ENCODE measurements at regions not wholly inside any gene's neighbourhood (a gene's known extent, or its start where the extent isn't known, plus 50 kb on each side); places are given as distances from the start of the nearest gene placed in this dataset.
"Not testable (repeated sequence)": the region's sequence is repeated elsewhere in the genome, so short reads cannot be mapped to it uniquely, and the experiment has no call there.

DNA sequence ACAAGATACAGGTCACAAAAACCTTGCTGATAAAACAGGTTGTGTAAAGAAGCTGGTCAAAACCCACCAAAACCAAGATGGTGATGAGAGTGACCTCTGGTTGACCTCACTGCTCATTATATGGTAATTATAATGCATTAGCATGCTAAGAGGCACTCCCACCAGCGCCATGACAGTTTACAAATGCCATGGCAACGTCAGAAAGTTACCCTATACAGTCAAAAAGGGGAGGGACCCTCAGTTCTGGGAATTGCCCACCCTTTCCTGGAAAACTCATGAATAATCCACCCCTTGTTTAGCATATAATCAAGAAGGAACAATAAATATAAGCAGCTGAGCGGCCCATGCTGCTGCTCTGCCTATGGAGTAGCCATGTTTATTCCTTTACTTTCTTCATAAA lies 434.1 kb downstream of the ZNF536 start:
- Histone ChIP-seq H3K4me3 (ENCODE audit: low read length) (no peak overlapping the region), H3K27me3 (ENCODE audit: control insufficient read depth, insufficient read depth, low read length) (peaks cover under 1% of the 10 kb centered on the region), H3K9me3 (ENCODE audit: control insufficient read depth, low read length) (no peaks in the 10 kb centered on the region), H3K9ac (ENCODE audit: low read length) (no peak overlapping the region), H3K36me3 (ENCODE audit: control insufficient read depth, insufficient read depth, low read length) (no peaks in the 10 kb centered on the region), H3K4me1 (ENCODE audit: control insufficient read depth, insufficient read depth, low read length) (no peaks in the 10 kb centered on the region)

DNA sequence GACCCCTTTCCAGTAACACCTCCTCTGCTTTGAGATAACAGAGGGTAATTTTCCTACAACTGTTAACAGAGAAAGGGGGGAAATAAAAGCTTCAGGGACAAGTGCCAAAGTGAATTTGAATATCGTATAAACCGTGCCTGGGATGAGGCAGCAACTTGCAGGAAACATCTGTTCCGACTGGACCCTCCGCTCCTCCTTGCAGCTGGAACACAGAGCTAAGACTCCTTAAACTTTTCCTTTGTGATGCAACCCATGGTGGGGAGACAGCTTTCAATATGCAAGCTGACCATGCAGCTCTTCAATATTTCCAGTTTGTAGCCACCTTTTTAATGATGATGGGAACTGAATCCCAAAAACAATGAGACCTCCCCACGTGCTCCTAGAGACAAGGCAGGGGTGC lies 432.6 kb downstream of the ZNF536 start:
- H3K27me3 ChIP-seq (ENCODE audit: control insufficient read depth, insufficient read depth, low read length): peaks cover 7% of the 10 kb centered on the region
- H3K9ac ChIP-seq (ENCODE audit: low read length): no peak overlapping the region
- no peak overlapping the region for H3K4me3 ChIP-seq (ENCODE audit: low read length)
- H3K9me3 ChIP-seq (ENCODE audit: control insufficient read depth, low read length): no peaks in the 10 kb centered on the region
- H3K4me1 ChIP-seq (ENCODE audit: control insufficient read depth, insufficient read depth, low read length): no peaks in the 10 kb centered on the region
- H3K36me3 ChIP-seq (ENCODE audit: control insufficient read depth, insufficient read depth, low read length): no peaks in the 10 kb centered on the region

DNA sequence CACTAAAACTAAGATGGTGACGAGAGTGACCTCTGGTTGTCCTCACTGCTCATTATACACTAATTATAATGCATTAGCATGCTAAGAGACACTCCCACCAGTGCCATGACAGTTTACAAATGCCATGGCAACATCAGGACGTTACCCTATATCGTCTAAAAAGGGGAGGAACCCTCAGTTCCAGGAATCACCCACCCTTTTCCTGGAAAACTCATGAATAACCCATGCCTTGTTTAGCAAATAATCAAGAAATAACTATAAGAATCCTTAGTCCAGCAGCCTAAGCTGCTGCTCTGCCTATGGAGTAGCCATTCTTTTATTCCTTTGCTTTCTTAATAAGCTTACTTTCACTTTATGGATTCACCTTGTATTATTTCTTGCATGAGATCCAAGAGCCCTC lies 432.1 kb downstream of the ZNF536 start:
- not testable (repeated sequence) for H3K4me3 ChIP-seq (ENCODE audit: low read length); H3K9me3 ChIP-seq (ENCODE audit: control insufficient read depth, low read length); H3K36me3 ChIP-seq (ENCODE audit: control insufficient read depth, insufficient read depth, low read length); H3K4me1 ChIP-seq (ENCODE audit: control insufficient read depth, insufficient read depth, low read length); H3K9ac ChIP-seq (ENCODE audit: low read length)
- H3K27me3 ChIP-seq (ENCODE audit: control insufficient read depth, insufficient read depth, low read length): peaks cover 10% of the 10 kb centered on the region

DNA sequence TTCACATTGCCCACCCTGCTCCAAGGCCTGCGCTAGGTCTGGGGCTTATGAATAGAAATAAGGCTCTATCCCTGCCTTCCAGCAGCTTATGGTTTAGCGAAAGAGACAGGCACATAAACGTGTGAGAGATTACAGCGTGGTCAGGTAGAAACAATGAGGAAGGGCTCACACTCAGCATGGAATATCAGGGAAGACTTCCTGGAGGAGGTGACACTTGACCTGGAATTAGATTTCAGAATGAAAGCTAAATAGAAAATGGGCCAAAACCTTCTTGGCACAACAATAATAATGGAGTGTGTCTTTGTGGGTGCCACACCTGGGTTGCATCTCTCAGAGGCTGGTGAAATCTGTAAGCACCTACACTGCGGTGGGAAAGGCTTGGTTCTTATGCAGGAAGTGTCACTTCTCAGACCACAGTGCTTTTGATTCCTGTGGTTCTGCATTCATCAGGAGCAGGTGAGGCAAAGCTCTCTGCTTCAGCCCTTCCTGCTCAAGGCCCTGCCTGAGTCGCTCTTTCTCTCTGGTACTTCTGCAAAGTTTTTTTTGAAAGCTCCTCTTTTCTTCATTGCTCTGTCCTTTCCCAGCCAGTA lies 430.3 kb downstream of the ZNF536 start:
- Histone ChIP-seq H3K4me3 (ENCODE audit: low read length) (no peak overlapping the region), H3K9ac (ENCODE audit: low read length) (no peak overlapping the region), H3K27me3 (ENCODE audit: control insufficient read depth, insufficient read depth, low read length) (peaks cover 14% of the 10 kb centered on the region), H3K9me3 (ENCODE audit: control insufficient read depth, low read length) (no peaks in the 10 kb centered on the region), H3K36me3 (ENCODE audit: control insufficient read depth, insufficient read depth, low read length) (no peaks in the 10 kb centered on the region), H3K4me1 (ENCODE audit: control insufficient read depth, insufficient read depth, low read length) (no peaks in the 10 kb centered on the region)

GRCh38 chr19:30799865-30800755 lies 427.9 kb downstream of the ZNF536 start:
- Histone ChIP-seq H3K36me3 (ENCODE audit: control insufficient read depth, insufficient read depth, low read length) (no peaks in the 10 kb centered on the region), H3K9me3 (ENCODE audit: control insufficient read depth, low read length) (no peaks in the 10 kb centered on the region), H3K9ac (ENCODE audit: low read length) (no peak overlapping the region), H3K4me3 (ENCODE audit: low read length) (no peak overlapping the region), H3K4me1 (ENCODE audit: control insufficient read depth, insufficient read depth, low read length) (no peaks in the 10 kb centered on the region), H3K27me3 (ENCODE audit: control insufficient read depth, insufficient read depth, low read length) (peaks cover 14% of the 10 kb centered on the region)

- peaks cover 14% of the 10 kb centered on the region for H3K27me3 ChIP-seq (ENCODE audit: control insufficient read depth, insufficient read depth, low read length)
- no peak overlapping the region for H3K4me3 ChIP-seq (ENCODE audit: low read length)
- H3K9ac ChIP-seq (ENCODE audit: low read length): no peak overlapping the region
- H3K36me3 ChIP-seq (ENCODE audit: control insufficient read depth, insufficient read depth, low read length): no peaks in the 10 kb centered on the region
- H3K4me1 ChIP-seq (ENCODE audit: control insufficient read depth, insufficient read depth, low read length): no peaks in the 10 kb centered on the region
- no peaks in the 10 kb centered on the region for H3K9me3 ChIP-seq (ENCODE audit: control insufficient read depth, low read length)
Observed at GRCh38 chr19:30795727-30796126, 423.5 kb downstream of the ZNF536 start.

- Histone ChIP-seq H3K9ac (ENCODE audit: low read length) (no peak overlapping the region), H3K27me3 (ENCODE audit: control insufficient read depth, insufficient read depth, low read length) (no peaks in the 10 kb centered on the region), H3K36me3 (ENCODE audit: control insufficient read depth, insufficient read depth, low read length) (no peaks in the 10 kb centered on the region), H3K4me1 (ENCODE audit: control insufficient read depth, insufficient read depth, low read length) (no peaks in the 10 kb centered on the region), H3K9me3 (ENCODE audit: control insufficient read depth, low read length) (no peaks in the 10 kb centered on the region), H3K4me3 (ENCODE audit: low read length) (no peak overlapping the region)
Observed at GRCh38 chr19:30792561-30793505, 420.6 kb downstream of the ZNF536 start.

DNA sequence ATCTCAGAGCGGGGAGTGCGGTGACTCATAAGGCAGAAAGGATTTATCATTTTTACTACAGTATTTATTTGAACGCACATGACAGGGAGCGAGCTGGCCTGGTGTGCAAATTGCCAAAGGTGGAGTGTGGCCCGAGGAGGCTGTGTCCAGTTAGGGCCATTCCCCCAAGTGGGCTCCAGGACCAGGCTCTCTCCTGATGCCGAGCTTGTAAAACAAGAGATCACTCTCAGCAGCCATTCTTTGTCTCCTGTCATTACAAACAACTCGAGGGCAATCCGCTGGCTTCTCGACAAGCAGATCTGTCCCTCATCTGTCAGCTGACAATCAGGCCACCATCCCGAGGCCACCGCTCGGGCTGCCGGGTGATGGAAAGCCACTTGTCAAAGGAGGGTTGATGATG lies 418.9 kb downstream of the ZNF536 start:
- no peaks in the 10 kb centered on the region for H3K36me3 ChIP-seq (ENCODE audit: control insufficient read depth, insufficient read depth, low read length)
- H3K4me1 ChIP-seq (ENCODE audit: control insufficient read depth, insufficient read depth, low read length): no peaks in the 10 kb centered on the region
- H3K4me3 ChIP-seq (ENCODE audit: low read length): no peak overlapping the region
- no peak overlapping the region for H3K9ac ChIP-seq (ENCODE audit: low read length)
- no peaks in the 10 kb centered on the region for H3K9me3 ChIP-seq (ENCODE audit: control insufficient read depth, low read length)
- H3K27me3 ChIP-seq (ENCODE audit: control insufficient read depth, insufficient read depth, low read length): no peaks in the 10 kb centered on the region

- Histone ChIP-seq H3K36me3 (ENCODE audit: control insufficient read depth, insufficient read depth, low read length) (no peaks in the 10 kb centered on the region), H3K4me1 (ENCODE audit: control insufficient read depth, insufficient read depth, low read length) (no peaks in the 10 kb centered on the region), H3K9ac (ENCODE audit: low read length) (no peak overlapping the region), H3K4me3 (ENCODE audit: low read length) (no peak overlapping the region), H3K27me3 (ENCODE audit: control insufficient read depth, insufficient read depth, low read length) (no peaks in the 10 kb centered on the region), H3K9me3 (ENCODE audit: control insufficient read depth, low read length) (no peaks in the 10 kb centered on the region)
Observed at GRCh38 chr19:30790056-30790680, 418.0 kb downstream of the ZNF536 start.

DNA sequence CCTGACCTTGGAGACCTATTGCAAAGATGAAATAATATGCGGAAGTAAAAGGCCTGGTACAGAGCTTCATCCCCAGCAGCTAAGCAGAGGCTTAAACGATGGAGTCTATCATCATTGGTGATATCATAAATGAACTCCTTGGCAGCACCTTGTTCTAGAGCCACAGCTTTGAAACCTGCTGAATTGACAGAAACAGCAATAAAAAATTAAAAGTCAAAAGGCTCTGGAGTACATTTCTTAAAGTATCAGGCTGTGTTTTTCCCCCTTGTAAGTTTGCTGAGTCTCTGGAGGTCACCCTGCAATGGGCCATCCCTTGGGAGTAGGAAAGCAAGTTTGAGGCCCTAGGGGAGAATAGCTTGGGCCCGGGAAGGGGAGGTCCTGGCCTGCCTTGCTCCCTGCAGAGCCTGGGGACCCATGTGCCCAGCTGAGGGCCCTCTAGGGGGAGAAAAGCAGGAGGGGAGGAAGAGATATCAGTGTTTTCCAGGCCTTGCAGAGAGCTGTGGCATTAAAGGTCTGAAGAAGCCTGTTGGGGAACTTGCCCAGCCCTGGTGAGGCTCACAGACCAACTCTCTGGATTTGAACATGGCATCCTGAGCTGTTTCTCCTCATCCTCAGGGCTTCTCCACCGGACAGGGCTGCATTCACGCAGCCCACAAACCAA lies 416.1 kb downstream of the ZNF536 start:
- Histone ChIP-seq H3K4me3 (ENCODE audit: low read length) (no peak overlapping the region), H3K4me1 (ENCODE audit: control insufficient read depth, insufficient read depth, low read length) (no peaks in the 10 kb centered on the region), H3K36me3 (ENCODE audit: control insufficient read depth, insufficient read depth, low read length) (no peaks in the 10 kb centered on the region), H3K9me3 (ENCODE audit: control insufficient read depth, low read length) (no peaks in the 10 kb centered on the region), H3K9ac (ENCODE audit: low read length) (no peak overlapping the region), H3K27me3 (ENCODE audit: control insufficient read depth, insufficient read depth, low read length) (no peaks in the 10 kb centered on the region)

- Histone ChIP-seq H3K9me3 (ENCODE audit: control insufficient read depth, low read length) (no peaks in the 10 kb centered on the region), H3K4me3 (ENCODE audit: low read length) (no peak overlapping the region), H3K9ac (ENCODE audit: low read length) (no peak overlapping the region), H3K27me3 (ENCODE audit: control insufficient read depth, insufficient read depth, low read length) (no peaks in the 10 kb centered on the region), H3K36me3 (ENCODE audit: control insufficient read depth, insufficient read depth, low read length) (no peaks in the 10 kb centered on the region), H3K4me1 (ENCODE audit: control insufficient read depth, insufficient read depth, low read length) (no peaks in the 10 kb centered on the region)
Observed at GRCh38 chr19:30785458-30786137, 413.4 kb downstream of the ZNF536 start.
